Astrocyte (in vitro differentiated cells and primary cell): ENCODE measurements at regions not wholly inside any gene's neighbourhood (a gene's known extent, or its start where the extent isn't known, plus 50 kb on each side); places are given as distances from the start of the nearest gene placed in this dataset.

ENCODE experiments used
- DNase-seq: peaks from one replicate; pipeline ENCODE4 v3.0.0-alpha.2; 2010; ENCODE audit warnings: low read depth
- FAIRE-seq: peaks from 2 replicates; lab custom pipeline; 2011; peaks lifted over from hg19 to GRCh38; lab: Jason Lieb, UNC
- H2AFZ ChIP-seq: 2 replicates; pipeline ENCODE4 v1.6.0; 2012; ENCODE audit warnings: low read depth, low read length, inconsistent platforms
- H3K27ac ChIP-seq: 2 replicates; pipeline ENCODE4 v1.5.1; 2011; ENCODE audit warnings: low read depth, low read length, inconsistent platforms
- H3K27me3 ChIP-seq: 2 replicates; pipeline ENCODE4 v1.6.0; 2011; ENCODE audit warnings: low read length, inconsistent platforms; ENCODE audit not compliant: insufficient read depth
- H3K36me3 ChIP-seq: 2 replicates; pipeline ENCODE4 v1.5.1; 2011; ENCODE audit warnings: low read length, inconsistent platforms; ENCODE audit not compliant: insufficient read depth
- H3K4me1 ChIP-seq: 2 replicates; pipeline ENCODE4 v1.5.1; 2011; ENCODE audit warnings: low read length, inconsistent platforms; ENCODE audit not compliant: insufficient read depth
- H3K4me2 ChIP-seq: 2 replicates; pipeline ENCODE4 v1.6.0; 2012; ENCODE audit warnings: low read length, inconsistent platforms
- H3K4me3 ChIP-seq: 2 replicates; pipeline ENCODE4 v1.5.1; 2011; ENCODE audit warnings: low read depth, mild to moderate bottlenecking, low read length, inconsistent platforms; ENCODE audit not compliant: insufficient read depth
- H3K79me2 ChIP-seq: 2 replicates; pipeline ENCODE4 v1.6.0; 2012; ENCODE audit warnings: mild to moderate bottlenecking, low read length, inconsistent platforms; ENCODE audit not compliant: insufficient read depth
- H3K9ac ChIP-seq: 2 replicates; pipeline ENCODE4 v1.6.0; 2012; ENCODE audit warnings: mild to moderate bottlenecking, low read length, inconsistent platforms
- H3K9me3 ChIP-seq: 2 replicates; pipeline ENCODE4 v1.5.1; 2012; ENCODE audit warnings: low read depth, mild to moderate bottlenecking, low read length, inconsistent platforms; ENCODE audit not compliant: insufficient read depth
- H4K20me1 ChIP-seq: 2 replicates; pipeline ENCODE4 v1.6.0; 2012; ENCODE audit warnings: low read length, inconsistent platforms; ENCODE audit not compliant: insufficient read depth
- H3K27ac Mint-ChIP-seq: one replicate; pipeline ENCODE4 v1.8.0; 2021; ENCODE audit warnings: mild to moderate bottlenecking, mixed read lengths; ENCODE audit not compliant: unreplicated experiment
- H3K27me3 Mint-ChIP-seq: one replicate; pipeline ENCODE4 v1.8.0; 2021; ENCODE audit warnings: low read depth, mixed read lengths; ENCODE audit not compliant: unreplicated experiment
- H3K36me3 Mint-ChIP-seq: one replicate; pipeline ENCODE4 v1.8.0; 2021; ENCODE audit warnings: low read depth, mixed read lengths; ENCODE audit not compliant: unreplicated experiment
- H3K4me1 Mint-ChIP-seq: one replicate; pipeline ENCODE4 v1.8.0; 2021; ENCODE audit warnings: low read depth, mixed read lengths; ENCODE audit not compliant: unreplicated experiment
- H3K4me3 Mint-ChIP-seq: one replicate; pipeline ENCODE4 v1.8.0; 2021; ENCODE audit warnings: mild to moderate bottlenecking, moderate library complexity, mixed read lengths; ENCODE audit not compliant: unreplicated experiment
- H3K9me3 Mint-ChIP-seq: one replicate; pipeline ENCODE4 v1.8.0; 2021; ENCODE audit warnings: mild to moderate bottlenecking, mixed read lengths; ENCODE audit not compliant: unreplicated experiment
- EZH2 ChIP-seq: IDR thresholded peaks from 2 replicates; pipeline ENCODE4 v1.6.1; 2012; ENCODE audit warnings: mild to moderate bottlenecking, low read length, inconsistent platforms; ENCODE audit not compliant: insufficient read depth
- TF ChIP-seq, protein P1 (sequence below): IDR thresholded peaks from 2 replicates; pipeline ENCODE4 v1.5.1; 2011; ENCODE audit warnings: low read depth, mild to moderate bottlenecking, inconsistent platforms, low read length, moderate library complexity; ENCODE audit not compliant: insufficient read depth

DNA sequence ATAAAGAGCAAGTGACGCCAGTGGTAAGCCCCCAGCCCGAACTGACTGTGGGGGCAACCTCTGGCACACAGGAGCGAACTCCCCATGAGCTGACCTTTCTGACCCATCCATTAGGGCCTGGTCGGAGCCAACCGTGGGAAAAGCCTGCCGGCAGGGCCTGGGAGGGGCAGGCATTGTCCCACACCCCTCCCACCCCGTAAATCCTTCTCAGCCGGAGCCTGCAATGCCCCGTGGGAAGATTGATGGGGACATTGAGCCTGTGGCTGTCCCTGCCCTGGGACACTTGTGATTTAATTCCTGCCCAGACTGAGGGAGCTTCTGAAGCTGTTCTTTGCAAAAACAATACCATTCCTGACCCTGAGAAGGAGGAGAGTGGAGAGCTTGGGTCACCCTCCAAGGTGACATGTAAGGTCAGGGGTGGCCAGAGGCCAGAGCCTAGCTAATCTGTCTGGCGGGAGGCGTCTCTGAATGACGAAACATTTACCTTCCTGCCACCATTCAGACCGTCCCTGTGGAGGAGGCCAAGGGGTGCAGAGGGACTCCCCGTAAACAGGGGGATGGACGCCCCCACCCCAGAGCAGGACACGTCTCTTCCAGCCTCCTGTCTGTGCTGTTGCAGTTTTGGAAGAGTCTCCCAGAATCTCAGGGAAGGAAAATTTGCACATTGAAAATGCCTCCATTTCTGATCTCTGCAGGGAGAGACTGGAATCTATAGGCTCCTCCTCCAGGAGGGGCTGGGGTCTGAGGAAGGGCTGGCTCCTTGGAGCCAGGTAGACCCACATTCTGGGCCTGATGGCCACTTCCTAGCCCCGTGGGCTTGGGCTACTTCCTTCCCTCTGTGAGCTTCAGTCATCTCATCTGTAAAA, 51.2 kb upstream of the HS6ST1 start:
- Mint-ChIP-seq H3K27ac (no peak overlapping the region), H3K4me1 (peaks cover 23% of the 10 kb centered on the region), H3K9me3 (peaks cover 3% of the 10 kb centered on the region), H3K27me3 (peaks cover 29% of the 10 kb centered on the region), H3K36me3 (no peaks in the 10 kb centered on the region), H3K4me3 (no peak overlapping the region)
- H3K4me1 ChIP-seq, result peaks cover 16% of the 10 kb centered on the region
- no peak overlapping the region for H3K4me3 ChIP-seq
- H3K27ac ChIP-seq, result no peak overlapping the region
- TF ChIP-seq, protein P1, sequence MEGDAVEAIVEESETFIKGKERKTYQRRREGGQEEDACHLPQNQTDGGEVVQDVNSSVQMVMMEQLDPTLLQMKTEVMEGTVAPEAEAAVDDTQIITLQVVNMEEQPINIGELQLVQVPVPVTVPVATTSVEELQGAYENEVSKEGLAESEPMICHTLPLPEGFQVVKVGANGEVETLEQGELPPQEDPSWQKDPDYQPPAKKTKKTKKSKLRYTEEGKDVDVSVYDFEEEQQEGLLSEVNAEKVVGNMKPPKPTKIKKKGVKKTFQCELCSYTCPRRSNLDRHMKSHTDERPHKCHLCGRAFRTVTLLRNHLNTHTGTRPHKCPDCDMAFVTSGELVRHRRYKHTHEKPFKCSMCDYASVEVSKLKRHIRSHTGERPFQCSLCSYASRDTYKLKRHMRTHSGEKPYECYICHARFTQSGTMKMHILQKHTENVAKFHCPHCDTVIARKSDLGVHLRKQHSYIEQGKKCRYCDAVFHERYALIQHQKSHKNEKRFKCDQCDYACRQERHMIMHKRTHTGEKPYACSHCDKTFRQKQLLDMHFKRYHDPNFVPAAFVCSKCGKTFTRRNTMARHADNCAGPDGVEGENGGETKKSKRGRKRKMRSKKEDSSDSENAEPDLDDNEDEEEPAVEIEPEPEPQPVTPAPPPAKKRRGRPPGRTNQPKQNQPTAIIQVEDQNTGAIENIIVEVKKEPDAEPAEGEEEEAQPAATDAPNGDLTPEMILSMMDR, result no peak
- no peak for TF ChIP-seq EZH2
- no peak overlapping the region for H3K4me2 ChIP-seq
- H3K79me2 ChIP-seq, result no peaks in the 10 kb centered on the region
- FAIRE-seq (no peak), DNase-seq (no peak)
- no peak overlapping the region for H3K9ac ChIP-seq
- no peaks in the 10 kb centered on the region for H4K20me1 ChIP-seq
- no peaks in the 10 kb centered on the region for H3K36me3 ChIP-seq
- H3K9me3 ChIP-seq, result no peaks in the 10 kb centered on the region
- no peaks in the 10 kb centered on the region for H3K27me3 ChIP-seq
- H2AFZ ChIP-seq, result no peak overlapping the region

DNA sequence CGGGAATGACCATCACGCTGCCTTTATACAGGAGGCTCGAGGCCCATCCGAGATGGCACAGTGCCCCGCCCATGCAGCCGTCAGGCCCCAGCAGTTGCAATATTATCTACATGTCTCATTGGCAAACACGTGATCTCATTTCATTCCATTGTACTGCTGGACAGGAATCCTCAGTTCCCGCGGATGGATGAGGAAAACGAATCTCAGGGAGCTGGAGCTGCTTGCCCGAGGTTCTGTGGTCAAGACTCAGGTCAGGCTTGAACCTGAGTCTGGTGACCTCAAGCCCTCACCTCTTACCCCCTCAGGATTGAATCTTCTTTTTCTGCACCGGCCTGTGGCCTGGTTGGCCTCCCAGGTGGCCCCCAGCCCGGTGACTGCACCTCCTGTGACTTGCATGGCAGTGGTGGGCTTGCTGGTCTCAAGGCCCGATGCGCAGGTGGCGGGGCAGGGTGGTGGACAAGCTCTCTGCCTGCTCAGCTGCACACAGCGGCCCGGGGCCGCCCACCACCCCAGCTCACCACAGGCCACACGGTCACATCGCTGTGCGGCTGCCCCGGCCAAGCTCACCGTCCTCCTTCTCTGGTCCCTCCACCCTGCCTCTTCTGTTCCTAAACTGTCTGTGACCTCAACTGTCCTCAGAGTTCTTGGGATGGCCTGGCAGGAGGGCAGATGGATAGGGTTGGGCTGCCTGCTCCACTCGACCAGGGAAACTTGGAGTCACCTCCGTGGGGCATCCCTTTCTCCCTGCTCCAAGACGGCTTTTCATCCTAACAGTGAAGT, 52.0 kb upstream of the HS6ST1 start:
- TF ChIP-seq EZH2, result no peak
- TF ChIP-seq, protein P1, result no peak
- no peak overlapping the region for H3K4me3 ChIP-seq
- no peaks in the 10 kb centered on the region for H3K9me3 ChIP-seq
- no peak overlapping the region for H2AFZ ChIP-seq
- no peak overlapping the region for H3K9ac ChIP-seq
- H3K27ac ChIP-seq, result no peak overlapping the region
- no peaks in the 10 kb centered on the region for H3K36me3 ChIP-seq
- H3K4me1 ChIP-seq, result peaks cover 11% of the 10 kb centered on the region
- H3K79me2 ChIP-seq, result no peaks in the 10 kb centered on the region
- Mint-ChIP-seq H3K27me3 (peaks cover 29% of the 10 kb centered on the region), H3K27ac (no peak overlapping the region), H3K9me3 (peaks cover 3% of the 10 kb centered on the region), H3K4me3 (no peak overlapping the region), H3K36me3 (no peaks in the 10 kb centered on the region), H3K4me1 (peaks cover 22% of the 10 kb centered on the region)
- H3K4me2 ChIP-seq, result no peak overlapping the region
- DNase-seq, result peak; percentile 38
- H3K27me3 ChIP-seq, result no peaks in the 10 kb centered on the region
- FAIRE-seq, result no peak
- H4K20me1 ChIP-seq, result no peaks in the 10 kb centered on the region
